Parathyroid adenoma (tissue), 2 donors: ENCODE measurements at regions not wholly inside any gene's neighbourhood (a gene's known extent, or its start where the extent isn't known, plus 50 kb on each side); places are given as distances from the start of the nearest gene placed in this dataset.

Experiments
- H2AFZ ChIP-seq: fragments of 300-600 bp; sonication (generic); one replicate; pipeline ENCODE4 v1.7.0; 2017; ENCODE audit warnings: antibody characterized with exemption, mild to moderate bottlenecking
- H3K27ac ChIP-seq: fragments of 300-600 bp; sonication (generic); one replicate; pipeline ENCODE4 v1.7.0; 2017
- H3K27me3 ChIP-seq: fragments of 300-600 bp; sonication (generic); one replicate; pipeline ENCODE4 v1.7.0; 2017; ENCODE audit warnings: low read length; ENCODE audit not compliant: control insufficient read depth, insufficient read depth
- H3K36me3 ChIP-seq: fragments of 300-600 bp; sonication (generic); one replicate; pipeline ENCODE4 v1.7.0; 2017; ENCODE audit warnings: low read length; ENCODE audit not compliant: control insufficient read depth, insufficient read depth
- H3K4me1 ChIP-seq: fragments of 300-600 bp; sonication (generic); one replicate; pipeline ENCODE4 v1.7.0; 2017; ENCODE audit warnings: control low read depth
- H3K4me2 ChIP-seq: fragments of 300-600 bp; sonication (generic); one replicate; pipeline ENCODE4 v1.7.0; 2017; ENCODE audit warnings: low read length
- H3K4me3 ChIP-seq: fragments of 300-600 bp; sonication (generic); one replicate; pipeline ENCODE4 v1.7.0; 2017; ENCODE audit warnings: low read depth, low read length
- H3K79me2 ChIP-seq: fragments of 300-600 bp; sonication (generic); one replicate; pipeline ENCODE4 v1.7.0; 2017; ENCODE audit warnings: control low read depth
- H3K9ac ChIP-seq: fragments of 300-600 bp; sonication (generic); one replicate; pipeline ENCODE4 v1.7.0; 2017; ENCODE audit warnings: mild to moderate bottlenecking
- H3K9me3 ChIP-seq: fragments of 300-600 bp; sonication (generic); one replicate; pipeline ENCODE4 v1.7.0; 2017; ENCODE audit warnings: low read length; ENCODE audit not compliant: control insufficient read depth
- CTCF ChIP-seq: fragments of 300-600 bp; sonication (generic); IDR thresholded peaks from one replicate; pipeline ENCODE4 v1.7.0; 2017; ENCODE audit warnings: antibody characterized with exemption, mild to moderate bottlenecking
- donor health status: primary hyperparathyroidism.

GRCh38 chr4:27128443-27128842, 267.8 kb downstream of the STIM2 start:
- no peak overlapping the region for H3K27ac ChIP-seq
- no peak overlapping the region for H3K4me3 ChIP-seq
- H3K27me3 ChIP-seq = no peaks in the 10 kb centered on the region
- no peaks in the 10 kb centered on the region for H3K79me2 ChIP-seq
- no peaks in the 10 kb centered on the region for H3K9me3 ChIP-seq
- no peak overlapping the region for H2AFZ ChIP-seq
- no peaks in the 10 kb centered on the region for H3K4me1 ChIP-seq
- no peaks in the 10 kb centered on the region for H3K36me3 ChIP-seq
- no peak overlapping the region for H3K4me2 ChIP-seq
- no peak for TF ChIP-seq CTCF
- H3K9ac ChIP-seq = no peak overlapping the region

GRCh38 chr4:27129871-27130366, 269.3 kb downstream of the STIM2 start:
- Histone ChIP-seq H3K27me3 (no peaks in the 10 kb centered on the region), H3K4me2 (no peak overlapping the region), H3K36me3 (no peaks in the 10 kb centered on the region), H3K9ac (no peak overlapping the region), H3K79me2 (no peaks in the 10 kb centered on the region), H3K4me3 (no peak overlapping the region), H2AFZ (no peak overlapping the region), H3K9me3 (no peaks in the 10 kb centered on the region), H3K27ac (no peak overlapping the region), H3K4me1 (no peaks in the 10 kb centered on the region)
- no peak for TF ChIP-seq CTCF

GRCh38 chr4:27132497-27132896, 271.9 kb downstream of the STIM2 start:
- H3K4me1 ChIP-seq = no peaks in the 10 kb centered on the region
- H3K79me2 ChIP-seq = no peaks in the 10 kb centered on the region
- H3K4me2 ChIP-seq = no peak overlapping the region
- H3K27me3 ChIP-seq = no peaks in the 10 kb centered on the region
- H3K9ac ChIP-seq = no peak overlapping the region
- TF ChIP-seq CTCF = no peak
- H3K27ac ChIP-seq = no peak overlapping the region
- H2AFZ ChIP-seq = no peak overlapping the region
- no peak overlapping the region for H3K4me3 ChIP-seq
- no peaks in the 10 kb centered on the region for H3K36me3 ChIP-seq
- H3K9me3 ChIP-seq = no peaks in the 10 kb centered on the region

- no peak for TF ChIP-seq CTCF
Observed at GRCh38 chr4:27140486-27140885, 279.8 kb downstream of the STIM2 start.

GRCh38 chr4:27141530-27141929, 280.9 kb downstream of the STIM2 start:
- H3K36me3 ChIP-seq = no peaks in the 10 kb centered on the region
- H3K4me1 ChIP-seq = no peaks in the 10 kb centered on the region
- no peak for TF ChIP-seq CTCF
- no peaks in the 10 kb centered on the region for H3K79me2 ChIP-seq
- H3K4me3 ChIP-seq = no peak overlapping the region
- no peaks in the 10 kb centered on the region for H3K27me3 ChIP-seq
- H2AFZ ChIP-seq = no peak overlapping the region
- no peak overlapping the region for H3K27ac ChIP-seq
- H3K4me2 ChIP-seq = no peak overlapping the region
- H3K9me3 ChIP-seq = no peaks in the 10 kb centered on the region
- no peak overlapping the region for H3K9ac ChIP-seq

More at GRCh38 chr4:27140486-27140885, 279.8 kb downstream of the STIM2 start:
- no peak overlapping the region for H3K4me3 ChIP-seq
- no peaks in the 10 kb centered on the region for H3K36me3 ChIP-seq
- H3K27ac ChIP-seq = no peak overlapping the region
- H3K27me3 ChIP-seq = no peaks in the 10 kb centered on the region
- no peak overlapping the region for H3K4me2 ChIP-seq
- H3K9ac ChIP-seq = no peak overlapping the region
- H3K79me2 ChIP-seq = no peaks in the 10 kb centered on the region
- no peaks in the 10 kb centered on the region for H3K9me3 ChIP-seq
- no peak overlapping the region for H2AFZ ChIP-seq
- H3K4me1 ChIP-seq = no peaks in the 10 kb centered on the region
